Loucy (cell line): ENCODE measurements at regions not wholly inside any gene's neighbourhood (a gene's known extent, or its start where the extent isn't known, plus 50 kb on each side); places are given as distances from the start of the nearest gene placed in this dataset.

Source experiments
- H2AFZ ChIP-seq: fragments of 200-600 bp; sonication (generic); 2 replicates; pipeline ENCODE4 v1.6.0; 2016; ENCODE audit warnings: antibody characterized with exemption, mild to moderate bottlenecking, low read length, moderate library complexity
- H3F3A ChIP-seq: fragments of 200-600 bp; 2 replicates; pipeline ENCODE4 v1.6.0; 2016; ENCODE audit warnings: antibody characterized with exemption, low read depth, mild to moderate bottlenecking
- H3K27me3 ChIP-seq: fragments of 200-600 bp; sonication (generic); 2 replicates; pipeline ENCODE4 v1.6.1; 2014; ENCODE audit warnings: low read length, mild to moderate bottlenecking; ENCODE audit not compliant: insufficient read depth, poor library complexity, severe bottlenecking
- H3K36me3 ChIP-seq: fragments of 200-600 bp; sonication (generic); 2 replicates; pipeline ENCODE4 v1.6.1; 2016; ENCODE audit warnings: low read length; ENCODE audit not compliant: insufficient read depth
- H3K4me1 ChIP-seq: fragments of 200-600 bp; sonication (generic); 2 replicates; pipeline ENCODE4 v1.5.1; 2014; ENCODE audit warnings: low read length, mild to moderate bottlenecking; ENCODE audit not compliant: insufficient read depth, poor library complexity, severe bottlenecking
- H3K4me2 ChIP-seq: fragments of 200-600 bp; sonication (generic); 2 replicates; pipeline ENCODE4 v1.6.0; 2014; ENCODE audit warnings: antibody characterized with exemption, low read length, low read depth, mild to moderate bottlenecking; ENCODE audit not compliant: poor library complexity, severe bottlenecking
- H3K4me3 ChIP-seq: fragments of 200-600 bp; sonication (generic); 2 replicates; pipeline ENCODE4 v1.5.1; 2014; ENCODE audit warnings: low read length, mild to moderate bottlenecking, mixed read lengths; ENCODE audit not compliant: poor library complexity, severe bottlenecking
- H3K79me2 ChIP-seq: fragments of 200-600 bp; sonication (generic); 2 replicates; pipeline ENCODE4 v1.6.1; 2014; ENCODE audit warnings: low read length; ENCODE audit not compliant: insufficient read depth
- H3K9ac ChIP-seq: fragments of 200-600 bp; sonication (generic); 2 replicates; pipeline ENCODE4 v1.6.0; 2014; ENCODE audit warnings: mild to moderate bottlenecking, low read depth, low read length, moderate library complexity; ENCODE audit not compliant: poor library complexity, severe bottlenecking
- H3K9me2 ChIP-seq: fragments of 200-600 bp; sonication (generic); replicated peaks from 2 replicates; pipeline ENCODE4 v1.6.1; 2016; ENCODE audit warnings: low read depth, low read length, mixed read lengths
- H3K9me3 ChIP-seq: fragments of 200-600 bp; sonication (generic); 2 replicates; pipeline ENCODE4 v1.6.1; 2014; ENCODE audit warnings: mild to moderate bottlenecking, antibody characterized with exemption, low read length, low read depth; ENCODE audit not compliant: insufficient read depth
- H4K20me1 ChIP-seq: fragments of 200-600 bp; sonication (generic); 2 replicates; pipeline ENCODE4 v1.6.0; 2014; ENCODE audit warnings: antibody characterized with exemption, low read length, mild to moderate bottlenecking; ENCODE audit not compliant: insufficient read depth, poor library complexity, severe bottlenecking
- EZH2phosphoT487 ChIP-seq: fragments of 200-600 bp; IDR thresholded peaks from 2 replicates; pipeline ENCODE4 v1.6.1; 2018; ENCODE audit warnings: antibody characterized with exemption, mild to moderate bottlenecking, moderate library complexity, borderline replicate concordance
- TF ChIP-seq, protein P1 (sequence below): fragments of 200-600 bp; sonication (generic); conservative IDR thresholded peaks from 2 replicates; pipeline ENCODE4 v1.5.1; 2014; ENCODE audit warnings: mild to moderate bottlenecking, antibody characterized with exemption, low read length

DNA sequence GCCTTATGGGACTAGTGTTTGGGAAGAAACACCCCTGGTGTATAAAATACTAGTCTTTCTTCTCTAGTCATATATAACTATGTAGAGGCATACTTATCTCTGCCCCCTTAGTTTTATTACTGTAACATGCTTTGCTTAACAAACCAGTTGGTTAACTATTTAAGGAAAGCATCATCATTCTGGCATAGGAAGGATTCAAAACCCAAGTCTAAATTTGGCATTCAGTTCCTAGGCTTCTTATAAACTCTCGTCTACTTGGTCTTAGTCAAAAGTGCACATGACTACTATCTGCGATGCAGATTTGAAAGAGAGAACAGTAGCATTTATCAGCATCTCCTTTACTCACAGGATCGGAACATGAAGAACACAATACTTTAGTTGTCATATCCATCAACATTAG, 111.3 kb downstream of the MFAP3L start:
- no peak overlapping the region for H2AFZ ChIP-seq
- H3K9ac ChIP-seq = no peak overlapping the region
- H3K4me3 ChIP-seq = no peak overlapping the region
- H3K36me3 ChIP-seq = no peaks in the 10 kb centered on the region
- TF ChIP-seq, protein P1, sequence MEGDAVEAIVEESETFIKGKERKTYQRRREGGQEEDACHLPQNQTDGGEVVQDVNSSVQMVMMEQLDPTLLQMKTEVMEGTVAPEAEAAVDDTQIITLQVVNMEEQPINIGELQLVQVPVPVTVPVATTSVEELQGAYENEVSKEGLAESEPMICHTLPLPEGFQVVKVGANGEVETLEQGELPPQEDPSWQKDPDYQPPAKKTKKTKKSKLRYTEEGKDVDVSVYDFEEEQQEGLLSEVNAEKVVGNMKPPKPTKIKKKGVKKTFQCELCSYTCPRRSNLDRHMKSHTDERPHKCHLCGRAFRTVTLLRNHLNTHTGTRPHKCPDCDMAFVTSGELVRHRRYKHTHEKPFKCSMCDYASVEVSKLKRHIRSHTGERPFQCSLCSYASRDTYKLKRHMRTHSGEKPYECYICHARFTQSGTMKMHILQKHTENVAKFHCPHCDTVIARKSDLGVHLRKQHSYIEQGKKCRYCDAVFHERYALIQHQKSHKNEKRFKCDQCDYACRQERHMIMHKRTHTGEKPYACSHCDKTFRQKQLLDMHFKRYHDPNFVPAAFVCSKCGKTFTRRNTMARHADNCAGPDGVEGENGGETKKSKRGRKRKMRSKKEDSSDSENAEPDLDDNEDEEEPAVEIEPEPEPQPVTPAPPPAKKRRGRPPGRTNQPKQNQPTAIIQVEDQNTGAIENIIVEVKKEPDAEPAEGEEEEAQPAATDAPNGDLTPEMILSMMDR = no peak
- no peaks in the 10 kb centered on the region for H3K9me3 ChIP-seq
- no peaks in the 10 kb centered on the region for H3K4me1 ChIP-seq
- no peaks in the 10 kb centered on the region for H3K27me3 ChIP-seq
- no peaks in the 10 kb centered on the region for H3F3A ChIP-seq
- no peak overlapping the region for H3K4me2 ChIP-seq
- H3K79me2 ChIP-seq = no peaks in the 10 kb centered on the region
- H4K20me1 ChIP-seq = no peaks in the 10 kb centered on the region
- no peaks in the 10 kb centered on the region for H3K9me2 ChIP-seq

DNA sequence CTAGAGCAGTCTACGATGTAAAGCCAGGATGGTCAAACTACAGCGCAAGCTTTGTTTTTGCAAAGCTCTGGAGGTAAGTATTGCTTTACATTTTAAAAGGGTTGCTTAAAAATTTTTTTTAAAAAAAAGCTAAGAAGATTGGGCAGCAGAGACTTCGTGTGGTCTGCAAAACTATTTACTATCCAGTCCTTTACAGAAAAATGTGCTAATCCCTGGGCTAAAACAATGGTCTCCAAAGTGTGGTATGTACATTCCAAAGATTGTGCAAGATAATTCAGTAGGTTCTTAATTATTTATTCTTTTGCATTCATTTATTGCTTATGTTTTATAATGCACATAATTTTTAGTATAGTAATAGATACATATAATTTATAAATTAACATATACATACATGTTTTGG, 113.2 kb downstream of the MFAP3L start:
- no peaks in the 10 kb centered on the region for H3K79me2 ChIP-seq
- H3F3A ChIP-seq = no peaks in the 10 kb centered on the region
- H3K4me2 ChIP-seq = no peak overlapping the region
- no peaks in the 10 kb centered on the region for H4K20me1 ChIP-seq
- H2AFZ ChIP-seq = no peak overlapping the region
- H3K36me3 ChIP-seq = no peaks in the 10 kb centered on the region
- no peak overlapping the region for H3K9ac ChIP-seq
- H3K4me1 ChIP-seq = no peaks in the 10 kb centered on the region
- H3K27me3 ChIP-seq = no peaks in the 10 kb centered on the region
- TF ChIP-seq EZH2phosphoT487 = no peak
- TF ChIP-seq, protein P1 = no peak
- no peaks in the 10 kb centered on the region for H3K9me3 ChIP-seq
- H3K9me2 ChIP-seq = no peaks in the 10 kb centered on the region
- no peak overlapping the region for H3K4me3 ChIP-seq

GRCh38 chr4:169909897-169910296, 116.3 kb downstream of the MFAP3L start:
- Histone ChIP-seq H2AFZ (no peak overlapping the region), H3K9me2 (no peaks in the 10 kb centered on the region), H3K4me3 (no peak overlapping the region), H3K9ac (no peak overlapping the region), H3K27me3 (no peaks in the 10 kb centered on the region), H3K9me3 (no peaks in the 10 kb centered on the region), H3K79me2 (no peaks in the 10 kb centered on the region), H3K4me1 (no peaks in the 10 kb centered on the region), H4K20me1 (no peaks in the 10 kb centered on the region), H3F3A (no peaks in the 10 kb centered on the region), H3K4me2 (no peak overlapping the region), H3K36me3 (no peaks in the 10 kb centered on the region)
- TF ChIP-seq EZH2phosphoT487 = no peak
- TF ChIP-seq, protein P1 = no peak
